ENCODE measurements at regions not wholly inside any gene's neighbourhood (a gene's known extent, or its start where the extent isn't known, plus 50 kb on each side); places are given as distances from the start of the nearest gene placed in this dataset.

- TF ChIP-seq CTCF (IDR thresholded peaks at IDR 0.05), result no peak
- no peak for TF ChIP-seq ZFX (IDR thresholded peaks at IDR 0.05; ENCODE audit: borderline replicate concordance)
Observed at GRCh38 chr6:144647971-144648651, 363.0 kb downstream of the UTRN start.

Measured in 22Rv1 (cell line).